GM12878 (cell line): ENCODE measurements at regions not wholly inside any gene's neighbourhood (a gene's known extent, or its start where the extent isn't known, plus 50 kb on each side); places are given as distances from the start of the nearest gene placed in this dataset.

Experiments used
- ATAC-seq: fragments of 200-7000 bp; cut with Tn5 transposase; 3 replicates; pipeline ENCODE4 v1.9.1; 2020; ENCODE audit warnings: mild to moderate bottlenecking, moderate library complexity
- BruUV-seq: library from RNA; stranded (reverse); fragments of 400-500 nt; replicated peaks from 2 replicates; lab custom pipeline; 2021; lab: Mats Ljungman, UMichigan
- CTCF ChIA-PET: fragments of 300-600 bp; sonication (Branson Sonifier 250); formaldehyde crosslinking; extraction: SDS; loops from one replicate; lab custom pipeline; 2021; ENCODE audit warnings: inconsistent platforms; lab: Yijun Ruan, JAX
- POLR2A ChIA-PET: fragments of 350-600 bp; formaldehyde crosslinking; extraction: SDS; loops from one replicate; lab custom pipeline; 2021; ENCODE audit warnings: inconsistent platforms; lab: Charles Lee
- RAD21 ChIA-PET: fragments of 300-600 bp; sonication (Branson Sonifier 250); formaldehyde crosslinking; loops from one replicate; lab custom pipeline; 2023; ENCODE audit warnings: antibody characterized with exemption; ENCODE audit not compliant: unreplicated experiment; lab: Charles Lee
- SMC1A ChIA-PET: fragments of 300-600 bp; sonication (Branson Sonifier 250); formaldehyde crosslinking; loops from one replicate; lab custom pipeline; 2023; ENCODE audit not compliant: unreplicated experiment, uncharacterized antibody; lab: Charles Lee
- DNase-seq: peaks from one replicate; pipeline ENCODE4 v3.0.0-alpha.2; 2011; ENCODE audit warnings: low read depth, low spot score
- FAIRE-seq: peaks from 3 replicates; lab custom pipeline; 2011; peaks lifted over from hg19 to GRCh38; lab: Jason Lieb, UNC
- H2AFZ ChIP-seq: 2 replicates; pipeline ENCODE4 v1.6.0; 2011; ENCODE audit warnings: low read depth, low read length, control low read depth; ENCODE audit not compliant: control insufficient read depth
- H3K27ac ChIP-seq: 2 replicates; pipeline ENCODE4 v1.5.1; 2011; ENCODE audit warnings: control low read depth; ENCODE audit not compliant: control insufficient read depth, insufficient read depth
- H3K27me3 ChIP-seq, 2 experiments: replicated peaks in 1 of 2; 2 replicates each; pipeline versions ENCODE4 v1.6.0 to v1.6.1; 2011; ENCODE audit warnings: low read length in 1 of 2; ENCODE audit not compliant: control insufficient read depth in 2 of 2, insufficient read depth in 2 of 2
- H3K36me3 ChIP-seq, 2 experiments: 2 replicates each; pipeline ENCODE4 v1.5.1; 2011; ENCODE audit warnings: low read length in 1 of 2; ENCODE audit not compliant: control insufficient read depth in 2 of 2, insufficient read depth in 2 of 2
- H3K4me1 ChIP-seq: 2 replicates; pipeline ENCODE4 v1.6.1; 2011; ENCODE audit warnings: mild to moderate bottlenecking, low read length, moderate library complexity, mixed read lengths; ENCODE audit not compliant: control insufficient read depth, insufficient read depth
- H3K4me2 ChIP-seq: 2 replicates; pipeline ENCODE4 v1.6.0; 2011; ENCODE audit warnings: control low read depth; ENCODE audit not compliant: control insufficient read depth, insufficient read depth
- H3K4me3 ChIP-seq: fragments of 200-600 bp; sonication (generic); 2 replicates; pipeline ENCODE4 v1.5.1; 2016
- H3K79me2 ChIP-seq: 2 replicates; pipeline ENCODE4 v1.6.0; 2011; ENCODE audit warnings: low read length; ENCODE audit not compliant: control insufficient read depth, insufficient read depth
- H3K9ac ChIP-seq: 2 replicates; pipeline ENCODE4 v1.8.0; 2011; ENCODE audit warnings: low read length, control low read depth, mixed read lengths; ENCODE audit not compliant: control insufficient read depth, insufficient read depth
- H3K9me3 ChIP-seq: replicated peaks from 3 replicates; pipeline ENCODE4 v1.5.1; 2011; ENCODE audit warnings: mild to moderate bottlenecking, low read length; ENCODE audit not compliant: control insufficient read depth, insufficient read depth
- H4K20me1 ChIP-seq: 2 replicates; pipeline ENCODE4 v1.6.0; 2011; ENCODE audit not compliant: control insufficient read depth, insufficient read depth
- CBX3 ChIP-seq: fragments of 200-600 bp; sonication (generic); IDR thresholded peaks from 2 replicates; pipeline ENCODE4 v1.6.1; 2016; ENCODE audit warnings: low read depth, borderline replicate concordance
- CHD4 ChIP-seq: fragments of 200-600 bp; sonication (generic); IDR thresholded peaks from 2 replicates; pipeline ENCODE4 v1.6.1; 2016; ENCODE audit warnings: mild to moderate bottlenecking
- E4F1 ChIP-seq: fragments of 450-650 bp; IDR thresholded peaks from 2 replicates; pipeline ENCODE4 v1.6.1; 2018; ENCODE audit warnings: borderline replicate concordance, mild to moderate bottlenecking; ENCODE audit not compliant: partially characterized antibody
- EP300 ChIP-seq, 2 experiments: fragments of 150-350 bp in 1 of 2; IDR thresholded peaks; 2 replicates each; pipeline ENCODE4 v1.6.1; 2011 to 2012; ENCODE audit warnings: low read depth in 2 of 2, low read length in 2 of 2, borderline replicate concordance in 1 of 2, improper control_type of control experiment in 1 of 2, inconsistent platforms in 1 of 2; ENCODE audit not compliant: control insufficient read depth in 1 of 2
- HDAC2 ChIP-seq: fragments of 200-600 bp; sonication (generic); IDR thresholded peaks from 2 replicates; pipeline ENCODE4 v1.6.1; 2017
- HDGF ChIP-seq: fragments of 450-650 bp; IDR thresholded peaks from 2 replicates; pipeline ENCODE4 v1.6.1; 2016; ENCODE audit warnings: antibody characterized with exemption
- JUND ChIP-seq: IDR thresholded peaks from 2 replicates; pipeline ENCODE4 v1.6.1; 2012; ENCODE audit warnings: low read depth, mild to moderate bottlenecking, low read length, improper control_type of control experiment, moderate library complexity
- NFIC ChIP-seq: IDR thresholded peaks from 2 replicates; pipeline ENCODE4 v1.6.1; 2012; ENCODE audit warnings: low read depth, mild to moderate bottlenecking, inconsistent platforms, low read length, moderate library complexity
- NFYA ChIP-seq: IDR thresholded peaks from 2 replicates; pipeline ENCODE4 v1.6.1; 2011; ENCODE audit warnings: low read depth, mild to moderate bottlenecking, low read length, improper control_type of control experiment, borderline replicate concordance
- PKNOX1 ChIP-seq: fragments of 450-650 bp; IDR thresholded peaks from 2 replicates; pipeline ENCODE4 v1.6.1; 2016; ENCODE audit warnings: mild to moderate bottlenecking
- RCOR1 ChIP-seq: conservative IDR thresholded peaks from 2 replicates; pipeline ENCODE4 v1.6.1; 2012; ENCODE audit warnings: low read depth, low read length, improper control_type of control experiment
- RUNX3 ChIP-seq: IDR thresholded peaks from 2 replicates; pipeline ENCODE4 v1.6.1; 2012; ENCODE audit warnings: low read length, inconsistent platforms
- SKIL ChIP-seq: fragments of 450-650 bp; IDR thresholded peaks from 2 replicates; pipeline ENCODE4 v1.6.1; 2017; ENCODE audit warnings: mild to moderate bottlenecking, low read depth, inconsistent platforms; ENCODE audit not compliant: poor library complexity, severe bottlenecking
- SMC3 ChIP-seq: IDR thresholded peaks from 2 replicates; pipeline ENCODE4 v1.6.1; 2011; ENCODE audit warnings: low read length, improper control_type of control experiment, borderline replicate concordance
- SUPT20H ChIP-seq: IDR thresholded peaks from 2 replicates; pipeline ENCODE4 v1.6.1; 2011; ENCODE audit warnings: low read depth, mild to moderate bottlenecking, low read length, moderate library complexity, borderline replicate concordance; ENCODE audit not compliant: control insufficient read depth
- ZNF274 ChIP-seq: IDR thresholded peaks from one replicate; pipeline ENCODE4 v1.8.0; 2011; ENCODE audit not compliant: insufficient read length, insufficient read depth
- ZNF384 ChIP-seq: IDR thresholded peaks from 2 replicates; pipeline ENCODE4 v1.6.1; 2012; ENCODE audit warnings: low read depth, mild to moderate bottlenecking, low read length, improper control_type of control experiment, borderline replicate concordance
- in situ Hi-C: fragments of 300-500 bp; cut with MboI; formaldehyde crosslinking; loops from 9 replicates; pipeline ENCODE4 v1.14.3; 2018; ENCODE audit warnings: mixed read lengths
- intact Hi-C: fragments of 100-400 bp; cut with micrococcal nuclease; formaldehyde crosslinking; loops from one replicate; pipeline ENCODE4 v1.14.2; 2022; ENCODE audit not compliant: unreplicated experiment

GRCh38 chr1:189510827-189511226 is 966.8 kb downstream of the BRINP3 start:
- Histone ChIP-seq H4K20me1 (no peaks in the 10 kb centered on the region), H3K27ac (no peak overlapping the region), H3K4me3 (no peak overlapping the region), H3K36me3 (no peaks in the 10 kb centered on the region), H3K4me1 (no peaks in the 10 kb centered on the region), H3K9me3 (no peaks in the 10 kb centered on the region), H3K4me2 (no peak overlapping the region), H2AFZ (no peak overlapping the region), H3K79me2 (no peaks in the 10 kb centered on the region)
- intact Hi-C loops: no loop called here
- DNase-seq (no peak), ATAC-seq (no peak)
- BruUV-seq: no TSS peak
- SMC1A ChIA-PET: no interaction called here
- POLR2A ChIA-PET: no interaction called here
- RAD21 ChIA-PET: no interaction called here
- CTCF ChIA-PET: no interaction called here
- in situ Hi-C loops: no loop called here
- TF ChIP-seq EP300 (IDR thresholded peaks at IDR 0.05; ENCODE audit: borderline replicate concordance in 1 of 2, control insufficient read depth in 1 of 2, low read depth in 2 of 2, low read length in 2 of 2) (no peak), RUNX3 (no peak), RCOR1 (no peak), NFYA (no peak), SKIL (no peak), CHD4 (no peak), SMC3 (no peak), JUND (no peak), CBX3 (no peak), ZNF384 (no peak), ZNF274 (no peak), PKNOX1 (no peak), SUPT20H (no peak), E4F1 (no peak), HDAC2 (no peak), NFIC (no peak), HDGF (no peak)
- TF ChIP-seq, all 136 proteins: peak for 0
- Histone ChIP-seq H3K27me3 (no peaks in the 10 kb centered on the region), H3K9ac (no peak overlapping the region)
- FAIRE-seq: no peak
